Fibroblast of mammary gland (primary cell): ENCODE measurements at regions not wholly inside any gene's neighbourhood (a gene's known extent, or its start where the extent isn't known, plus 50 kb on each side); places are given as distances from the start of the nearest gene placed in this dataset.

Source experiments
- DNase-seq: peaks from one replicate; pipeline ENCODE4 v3.0.0-alpha.2; 2010; ENCODE audit warnings: low read depth
- H3K4me3 ChIP-seq: 2 replicates; pipeline ENCODE4 v1.5.1; 2011; ENCODE audit warnings: low read depth, mild to moderate bottlenecking, low read length, moderate library complexity; ENCODE audit not compliant: control insufficient read depth
- TF ChIP-seq, protein P1 (sequence below): conservative IDR thresholded peaks from 2 replicates; pipeline ENCODE4 v1.5.1; 2011; ENCODE audit warnings: low read depth, low read length, inconsistent platforms; ENCODE audit not compliant: control insufficient read depth, insufficient read depth

- TF ChIP-seq, protein P1, sequence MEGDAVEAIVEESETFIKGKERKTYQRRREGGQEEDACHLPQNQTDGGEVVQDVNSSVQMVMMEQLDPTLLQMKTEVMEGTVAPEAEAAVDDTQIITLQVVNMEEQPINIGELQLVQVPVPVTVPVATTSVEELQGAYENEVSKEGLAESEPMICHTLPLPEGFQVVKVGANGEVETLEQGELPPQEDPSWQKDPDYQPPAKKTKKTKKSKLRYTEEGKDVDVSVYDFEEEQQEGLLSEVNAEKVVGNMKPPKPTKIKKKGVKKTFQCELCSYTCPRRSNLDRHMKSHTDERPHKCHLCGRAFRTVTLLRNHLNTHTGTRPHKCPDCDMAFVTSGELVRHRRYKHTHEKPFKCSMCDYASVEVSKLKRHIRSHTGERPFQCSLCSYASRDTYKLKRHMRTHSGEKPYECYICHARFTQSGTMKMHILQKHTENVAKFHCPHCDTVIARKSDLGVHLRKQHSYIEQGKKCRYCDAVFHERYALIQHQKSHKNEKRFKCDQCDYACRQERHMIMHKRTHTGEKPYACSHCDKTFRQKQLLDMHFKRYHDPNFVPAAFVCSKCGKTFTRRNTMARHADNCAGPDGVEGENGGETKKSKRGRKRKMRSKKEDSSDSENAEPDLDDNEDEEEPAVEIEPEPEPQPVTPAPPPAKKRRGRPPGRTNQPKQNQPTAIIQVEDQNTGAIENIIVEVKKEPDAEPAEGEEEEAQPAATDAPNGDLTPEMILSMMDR: no peak
- peak overlapping the region; percentile 73 for H3K4me3 ChIP-seq
- peak; percentile 22 for DNase-seq
These were observed 470.7 kb downstream of the SOX9 start for GRCh38 chr17:72591289-72592241.

GRCh38 chr17:72592242-72592966, 471.6 kb downstream of the SOX9 start:
- TF ChIP-seq, protein P1: no peak
- DNase-seq: peak; percentile 75
- H3K4me3 ChIP-seq: peak overlapping the region; percentile 73

DNA sequence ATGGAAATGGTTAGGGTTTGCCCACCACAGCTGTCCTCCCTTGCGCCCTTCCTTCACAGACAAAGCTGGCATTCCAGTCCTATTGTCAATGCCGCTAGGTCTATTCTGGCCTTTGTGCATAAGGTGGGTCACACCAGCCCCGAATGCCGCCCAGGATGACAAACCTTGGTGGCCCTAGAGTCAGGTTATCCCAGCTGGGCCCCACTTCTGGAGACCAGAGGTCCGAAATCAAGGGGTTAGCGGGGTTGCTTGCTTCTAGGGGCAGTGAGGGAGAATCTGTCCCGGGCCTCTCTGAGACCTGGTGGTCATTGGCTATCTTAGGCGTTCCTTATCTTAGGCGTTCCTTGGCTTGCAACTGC, 472.1 kb downstream of the SOX9 start:
- DNase-seq: no peak
- TF ChIP-seq, protein P1: no peak
- no peak overlapping the region for H3K4me3 ChIP-seq

GRCh38 chr17:72594248-72594647, 473.4 kb downstream of the SOX9 start:
- no peak overlapping the region for H3K4me3 ChIP-seq
- DNase-seq: no peak
- TF ChIP-seq, protein P1: no peak
